Testis (tissue), 2 donors: ENCODE measurements at regions not wholly inside any gene's neighbourhood (a gene's known extent, or its start where the extent isn't known, plus 50 kb on each side); places are given as distances from the start of the nearest gene placed in this dataset.

Experiments
- DNase-seq: peaks from one replicate; pipeline ENCODE4 v3.0.0-alpha.2; 2019
- H3K27ac ChIP-seq, 2 donors: fragments of 200-600 bp; sonication (generic); one replicate each; pipeline ENCODE4 v1.5.1; 2019
- H3K27me3 ChIP-seq: fragments of 200-600 bp; sonication (generic); one replicate; pipeline ENCODE4 v1.5.1; 2019
- H3K36me3 ChIP-seq: fragments of 200-600 bp; sonication (generic); one replicate; pipeline ENCODE4 v1.5.1; 2017; ENCODE audit warnings: low read depth; ENCODE audit errors: missing control alignments
- H3K4me1 ChIP-seq: fragments of 200-600 bp; sonication (generic); one replicate; pipeline ENCODE4 v1.5.1; 2019
- H3K4me3 ChIP-seq, 2 donors: fragments of 200-600 bp; sonication (generic); one replicate each; pipeline ENCODE4 v1.5.1; 2017 to 2019
- H3K9me3 ChIP-seq: fragments of 200-600 bp; sonication (generic); one replicate; pipeline ENCODE4 v1.5.1; 2017
- POLR2A ChIP-seq: fragments of 450-650 bp; IDR thresholded peaks from one replicate; pipeline ENCODE4 v1.6.1; 2017; ENCODE audit warnings: antibody characterized with exemption, mild to moderate bottlenecking, moderate library complexity
- WGBS, 2 donors: methylation state at CpG; one replicate each; pipeline ENCODE4 v1.1.5; 2018; 5-methylcytosine and 5-hydroxymethylcytosine counted together
- intact Hi-C: fragments of 100-400 bp; cut with DNase I; formaldehyde crosslinking; loops from one replicate; pipeline ENCODE4 v1.15.1; 2023; ENCODE audit warnings: low total_unique reads
- TF ChIP-seq, protein P1 (sequence below), 3 experiments: fragments of 450-650 bp in 2 of 3; fragments of 200-600 bp in 1 of 3; sonication (generic) in 1 of 3; IDR thresholded peaks; one replicate each; pipeline ENCODE4 v1.5.1; 2016 to 2019; ENCODE audit warnings: antibody characterized with exemption in 3 of 3, mild to moderate bottlenecking in 2 of 3, moderate library complexity in 1 of 3

DNA sequence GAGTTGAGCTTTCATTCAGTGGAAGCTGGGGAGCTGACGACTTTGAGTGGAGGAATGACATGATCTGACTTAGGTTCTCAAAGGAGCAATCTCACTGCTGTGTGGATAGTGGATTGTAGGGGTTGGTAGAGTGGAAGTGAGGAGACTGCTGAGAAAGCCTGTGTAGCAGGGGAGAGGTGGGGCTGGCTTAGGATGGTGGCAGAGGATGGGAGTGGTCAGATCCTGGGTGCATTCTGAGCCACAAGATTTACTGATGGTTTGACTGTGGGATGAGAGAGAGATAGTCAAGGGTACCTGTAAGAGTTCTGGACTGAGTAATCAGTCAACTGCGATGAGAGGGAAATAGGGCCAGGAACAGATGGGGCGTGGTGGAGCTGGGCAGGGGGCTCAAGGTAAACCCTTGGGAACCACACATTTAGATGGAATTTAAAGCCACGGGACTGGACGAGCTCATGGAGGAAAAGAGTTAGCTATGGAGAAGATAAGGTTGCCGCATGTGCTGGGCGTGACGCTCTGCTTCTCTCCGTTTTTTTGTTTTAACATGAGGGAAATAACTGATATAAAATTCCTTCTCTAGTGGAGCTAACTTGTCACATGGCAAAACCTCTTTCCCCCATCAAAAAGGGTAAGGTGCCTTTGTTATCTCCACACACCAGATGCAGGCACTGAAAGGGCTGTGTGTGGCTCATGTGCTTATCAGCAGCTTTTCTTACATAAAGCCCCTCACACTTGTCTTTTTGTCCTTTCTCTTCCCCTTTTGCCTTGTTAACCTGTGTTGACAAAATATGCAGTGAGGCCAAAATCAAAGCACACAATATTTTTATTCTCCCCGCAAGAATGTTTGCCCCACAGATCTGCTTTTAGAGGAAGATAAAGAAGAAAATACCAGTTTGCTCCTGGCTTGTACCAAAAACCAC is 379.8 kb downstream of the TSN start:
- Histone ChIP-seq H3K27me3 (no peaks in the 10 kb centered on the region), H3K4me1 (no peaks in the 10 kb centered on the region), H3K9me3 (no peaks in the 10 kb centered on the region), H3K36me3 (no peaks in the 10 kb centered on the region), H3K27ac (no peak overlapping the region), H3K4me3 (no peak overlapping the region)
- intact Hi-C loops, result no loop called here
- TF ChIP-seq, protein P1, sequence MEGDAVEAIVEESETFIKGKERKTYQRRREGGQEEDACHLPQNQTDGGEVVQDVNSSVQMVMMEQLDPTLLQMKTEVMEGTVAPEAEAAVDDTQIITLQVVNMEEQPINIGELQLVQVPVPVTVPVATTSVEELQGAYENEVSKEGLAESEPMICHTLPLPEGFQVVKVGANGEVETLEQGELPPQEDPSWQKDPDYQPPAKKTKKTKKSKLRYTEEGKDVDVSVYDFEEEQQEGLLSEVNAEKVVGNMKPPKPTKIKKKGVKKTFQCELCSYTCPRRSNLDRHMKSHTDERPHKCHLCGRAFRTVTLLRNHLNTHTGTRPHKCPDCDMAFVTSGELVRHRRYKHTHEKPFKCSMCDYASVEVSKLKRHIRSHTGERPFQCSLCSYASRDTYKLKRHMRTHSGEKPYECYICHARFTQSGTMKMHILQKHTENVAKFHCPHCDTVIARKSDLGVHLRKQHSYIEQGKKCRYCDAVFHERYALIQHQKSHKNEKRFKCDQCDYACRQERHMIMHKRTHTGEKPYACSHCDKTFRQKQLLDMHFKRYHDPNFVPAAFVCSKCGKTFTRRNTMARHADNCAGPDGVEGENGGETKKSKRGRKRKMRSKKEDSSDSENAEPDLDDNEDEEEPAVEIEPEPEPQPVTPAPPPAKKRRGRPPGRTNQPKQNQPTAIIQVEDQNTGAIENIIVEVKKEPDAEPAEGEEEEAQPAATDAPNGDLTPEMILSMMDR (IDR thresholded peaks at IDR 0.05), result no peak
- TF ChIP-seq POLR2A, result no peak
- 82 to 87% methylated on average over 10 of the region's 10 CpGs for WGBS, 2 donors
- no peak for DNase-seq

DNA sequence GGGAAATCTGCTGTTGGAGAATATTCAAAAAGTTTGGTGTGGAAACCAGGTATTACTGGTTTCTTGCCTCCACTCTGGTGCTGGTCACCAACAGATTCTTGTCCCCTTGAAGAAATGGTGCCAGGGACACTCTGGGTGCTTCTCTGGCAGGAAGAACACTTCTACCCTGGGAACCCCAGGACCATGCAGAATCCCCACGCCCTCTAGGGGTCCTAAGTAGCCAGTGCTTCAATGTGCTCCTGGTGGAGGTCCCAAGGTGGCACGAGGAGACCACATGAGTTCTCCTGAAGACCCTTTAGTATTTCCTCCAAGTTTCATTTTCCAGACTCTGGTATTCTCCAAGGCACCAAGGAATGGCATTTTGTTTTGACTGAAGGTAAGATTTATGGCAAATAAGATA is 380.6 kb downstream of the TSN start:
- no peaks in the 10 kb centered on the region for H3K4me1 ChIP-seq
- no peak for DNase-seq
- no peak overlapping the region for H3K27ac ChIP-seq
- TF ChIP-seq POLR2A, result no peak
- TF ChIP-seq, protein P1 (IDR thresholded peaks at IDR 0.05), result no peak
- H3K36me3 ChIP-seq, result no peaks in the 10 kb centered on the region
- no peak overlapping the region for H3K4me3 ChIP-seq
- intact Hi-C loops, result no loop called here
- no peaks in the 10 kb centered on the region for H3K27me3 ChIP-seq
- no peaks in the 10 kb centered on the region for H3K9me3 ChIP-seq
- WGBS, 2 donors, result 68 to 74% methylated on average over 2 of the region's 2 CpGs

DNA sequence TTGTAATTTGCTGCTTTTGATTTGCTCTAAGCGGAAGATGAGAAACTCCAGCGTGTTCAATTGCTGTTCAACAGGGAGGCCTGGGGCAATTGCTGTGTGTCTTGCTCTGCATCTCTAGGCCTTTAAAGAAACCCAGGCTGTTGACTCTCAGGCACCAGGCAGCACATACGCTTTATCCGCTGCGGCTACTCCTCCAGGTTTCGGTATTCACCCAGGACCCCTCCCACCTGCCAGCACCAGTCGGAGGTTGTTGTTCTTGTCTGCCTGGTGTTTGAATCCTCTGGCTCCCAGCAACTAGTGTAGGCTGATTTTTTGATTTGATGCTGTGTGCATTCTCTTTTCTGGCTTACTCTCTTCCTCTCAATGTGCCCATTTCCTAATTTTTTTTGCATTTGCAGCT is 383.1 kb downstream of the TSN start:
- Histone ChIP-seq H3K9me3 (no peaks in the 10 kb centered on the region), H3K27me3 (no peaks in the 10 kb centered on the region), H3K36me3 (no peaks in the 10 kb centered on the region), H3K4me3 (no peak overlapping the region), H3K4me1 (no peaks in the 10 kb centered on the region), H3K27ac (no peak overlapping the region)
- TF ChIP-seq, protein P1 (IDR thresholded peaks at IDR 0.05), result no peak
- TF ChIP-seq POLR2A, result no peak
- intact Hi-C loops, result no loop called here
- WGBS, 2 donors, result 70 to 79% methylated on average over 7 of the region's 7 CpGs
- no peak for DNase-seq

DNA sequence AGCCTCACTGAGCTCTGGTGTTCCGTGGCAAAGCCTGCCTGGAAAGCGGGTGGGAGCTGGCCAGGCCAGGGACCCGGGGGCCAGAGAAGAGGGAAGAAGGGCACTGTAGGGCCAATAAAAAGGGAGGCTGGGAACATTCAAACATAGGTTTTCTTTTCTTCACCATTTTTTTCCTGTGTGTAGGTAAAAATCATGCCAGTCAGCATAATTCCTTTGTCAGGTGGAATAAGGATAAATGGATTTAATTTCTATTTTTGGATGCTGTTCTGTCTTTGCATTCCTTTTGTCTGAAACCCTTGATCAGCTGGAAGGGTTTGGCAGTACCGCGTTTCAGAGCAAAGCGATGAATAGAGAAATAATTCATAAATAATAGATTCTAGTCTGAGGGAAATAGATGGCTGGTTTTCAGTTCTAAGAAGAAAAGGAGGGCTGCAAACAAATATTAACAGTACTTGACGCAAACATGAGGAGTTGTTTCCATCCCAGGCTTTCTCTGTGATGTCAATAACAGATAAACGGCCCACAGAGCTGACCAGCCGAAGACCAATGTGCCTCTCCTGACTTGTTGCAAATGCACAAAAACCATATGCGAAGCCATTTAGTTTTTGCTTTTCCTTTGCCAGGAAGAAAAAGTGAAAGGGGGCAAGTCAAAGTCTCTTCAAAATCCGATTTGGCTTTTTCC is 384.4 kb downstream of the TSN start:
- Histone ChIP-seq H3K4me3 (no peak overlapping the region), H3K36me3 (no peaks in the 10 kb centered on the region), H3K27me3 (no peaks in the 10 kb centered on the region), H3K9me3 (no peaks in the 10 kb centered on the region), H3K27ac (no peak overlapping the region), H3K4me1 (no peaks in the 10 kb centered on the region)
- 76 to 85% methylated on average over 11 of the region's 11 CpGs for WGBS, 2 donors
- no peak for DNase-seq
- intact Hi-C loops, result no loop called here
- TF ChIP-seq, protein P1 (IDR thresholded peaks at IDR 0.05), result no peak
- no peak for TF ChIP-seq POLR2A
